ENCODE measurements at regions not wholly inside any gene's neighbourhood (a gene's known extent, or its start where the extent isn't known, plus 50 kb on each side); places are given as distances from the start of the nearest gene placed in this dataset.

DNA sequence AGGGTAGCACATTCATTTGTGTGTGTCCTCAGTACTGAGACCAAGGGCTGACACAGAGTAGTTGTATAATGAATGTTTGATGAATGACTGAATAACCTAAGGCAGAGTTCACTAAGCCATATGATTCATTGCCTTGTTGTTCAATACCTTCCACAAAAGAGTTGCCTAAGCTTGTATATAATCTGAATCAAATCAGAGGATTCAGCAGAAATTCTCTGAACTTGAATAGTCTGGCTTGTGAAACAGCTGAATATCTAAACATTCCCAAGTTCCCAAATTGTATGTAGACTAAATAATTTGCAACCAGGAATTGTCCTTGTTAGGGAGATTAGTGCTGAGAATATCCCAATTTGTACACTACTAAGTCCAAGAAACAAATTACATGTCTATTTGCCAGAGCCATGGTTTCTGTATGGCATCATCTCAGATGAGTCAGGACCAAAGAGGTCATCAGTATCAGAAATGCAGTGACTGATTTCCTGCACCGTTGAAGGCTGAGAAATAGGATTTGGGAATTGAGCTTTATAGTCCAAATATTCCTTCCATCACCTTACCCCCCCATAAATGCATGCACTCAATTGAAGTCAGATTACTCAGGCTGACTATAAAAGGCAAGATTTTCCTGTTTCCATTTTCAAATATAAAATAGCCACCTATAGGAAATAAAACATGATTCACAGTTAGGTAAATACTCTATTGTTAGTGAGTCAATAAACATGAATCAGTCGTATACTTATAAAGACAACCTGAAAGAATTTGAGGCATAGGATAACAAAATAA lies 168.7 kb downstream of the PHLDA1 start:
- H3K9ac ChIP-seq (ENCODE audit: low read length in 3 of 3), result no peak overlapping the region
- no peaks in the 10 kb centered on the region for H3K4me1 ChIP-seq (ENCODE audit: control insufficient read depth in 2 of 3, insufficient read depth in 2 of 3, low read depth in 1 of 3, low read length in 3 of 3)
- intact Hi-C loops (cut with DNase I), result no loop called here
- no peak overlapping the region for H3K4me3 ChIP-seq (ENCODE audit: low read length in 3 of 3)
- FAIRE-seq (no peak), DNase-seq (no peak)
- H3K27ac ChIP-seq (ENCODE audit: low read depth in 2 of 2, low read length in 2 of 2), result no peak overlapping the region
- no peaks in the 10 kb centered on the region for H3K27me3 ChIP-seq (ENCODE audit: control insufficient read depth, insufficient read depth, low read length)
- no peaks in the 10 kb centered on the region for H3K9me3 ChIP-seq (ENCODE audit: control insufficient read depth in 2 of 3, insufficient read depth in 1 of 3, low read length in 3 of 3)
- TF ChIP-seq, protein P1, sequence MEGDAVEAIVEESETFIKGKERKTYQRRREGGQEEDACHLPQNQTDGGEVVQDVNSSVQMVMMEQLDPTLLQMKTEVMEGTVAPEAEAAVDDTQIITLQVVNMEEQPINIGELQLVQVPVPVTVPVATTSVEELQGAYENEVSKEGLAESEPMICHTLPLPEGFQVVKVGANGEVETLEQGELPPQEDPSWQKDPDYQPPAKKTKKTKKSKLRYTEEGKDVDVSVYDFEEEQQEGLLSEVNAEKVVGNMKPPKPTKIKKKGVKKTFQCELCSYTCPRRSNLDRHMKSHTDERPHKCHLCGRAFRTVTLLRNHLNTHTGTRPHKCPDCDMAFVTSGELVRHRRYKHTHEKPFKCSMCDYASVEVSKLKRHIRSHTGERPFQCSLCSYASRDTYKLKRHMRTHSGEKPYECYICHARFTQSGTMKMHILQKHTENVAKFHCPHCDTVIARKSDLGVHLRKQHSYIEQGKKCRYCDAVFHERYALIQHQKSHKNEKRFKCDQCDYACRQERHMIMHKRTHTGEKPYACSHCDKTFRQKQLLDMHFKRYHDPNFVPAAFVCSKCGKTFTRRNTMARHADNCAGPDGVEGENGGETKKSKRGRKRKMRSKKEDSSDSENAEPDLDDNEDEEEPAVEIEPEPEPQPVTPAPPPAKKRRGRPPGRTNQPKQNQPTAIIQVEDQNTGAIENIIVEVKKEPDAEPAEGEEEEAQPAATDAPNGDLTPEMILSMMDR (IDR thresholded peaks at IDR 0.05; ENCODE audit: borderline replicate concordance, extremely low read depth, insufficient read depth), result no peak
- H3K36me3 ChIP-seq (ENCODE audit: control insufficient read depth in 2 of 3, insufficient read depth in 3 of 3, low read length in 3 of 3), result no peaks in the 10 kb centered on the region

DNA sequence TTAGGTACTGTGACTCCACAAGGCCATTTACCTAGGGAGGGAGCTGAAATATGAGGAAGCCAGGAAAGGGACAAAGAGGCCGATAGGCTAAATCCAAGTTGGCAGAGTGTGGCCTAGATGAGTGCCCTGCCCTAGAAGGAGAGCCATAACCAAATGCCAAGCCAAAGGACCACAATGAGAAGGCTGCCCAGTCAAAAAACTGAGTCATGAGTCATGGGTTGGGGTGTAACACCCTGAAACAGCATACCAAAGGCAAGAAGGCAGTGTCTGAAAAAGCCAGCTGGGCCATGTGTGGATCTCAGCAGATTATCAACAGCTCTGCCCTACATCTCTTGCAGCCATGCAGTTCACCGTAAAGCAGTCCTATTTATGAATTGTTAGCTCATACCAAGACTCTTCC lies 171.7 kb downstream of the PHLDA1 start:
- no peak for DNase-seq
- Histone ChIP-seq H3K4me1 (ENCODE audit: control insufficient read depth in 2 of 3, insufficient read depth in 2 of 3, low read depth in 1 of 3, low read length in 3 of 3) (no peaks in the 10 kb centered on the region), H3K9ac (ENCODE audit: low read length in 3 of 3) (no peak overlapping the region), H3K9me3 (ENCODE audit: control insufficient read depth in 2 of 3, insufficient read depth in 1 of 3, low read length in 3 of 3) (no peaks in the 10 kb centered on the region), H3K27me3 (ENCODE audit: control insufficient read depth, insufficient read depth, low read length) (no peaks in the 10 kb centered on the region), H3K36me3 (ENCODE audit: control insufficient read depth in 2 of 3, insufficient read depth in 3 of 3, low read length in 3 of 3) (no peaks in the 10 kb centered on the region), H3K27ac (ENCODE audit: low read depth in 2 of 2, low read length in 2 of 2) (no peak overlapping the region), H3K4me3 (ENCODE audit: low read length in 3 of 3) (no peak overlapping the region)
- FAIRE-seq, result no peak
- intact Hi-C loops (cut with DNase I), result no loop called here
- TF ChIP-seq, protein P1 (IDR thresholded peaks at IDR 0.05; ENCODE audit: borderline replicate concordance, extremely low read depth, insufficient read depth), result no peak

DNA sequence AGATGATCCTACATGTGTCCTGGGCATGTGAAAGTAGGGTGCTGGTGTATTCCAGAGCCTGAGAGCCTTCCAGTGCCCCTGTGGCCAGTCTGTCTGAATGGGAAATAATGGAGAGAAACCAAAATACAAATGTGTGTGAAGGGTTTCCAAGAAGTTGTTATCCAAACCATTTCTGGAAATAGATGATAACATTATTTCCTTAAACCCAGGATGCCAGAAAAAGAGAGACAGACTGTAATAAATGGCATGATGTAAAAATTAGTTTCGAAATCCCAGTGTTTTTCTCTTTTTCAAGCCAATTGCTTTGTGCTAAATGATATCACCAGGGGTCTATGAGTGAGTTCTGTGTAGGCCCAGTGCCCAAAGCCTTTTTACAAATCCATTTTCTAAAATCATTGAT lies 175.3 kb downstream of the PHLDA1 start:
- TF ChIP-seq, protein P1 (IDR thresholded peaks at IDR 0.05; ENCODE audit: borderline replicate concordance, extremely low read depth, insufficient read depth), result no peak
- Histone ChIP-seq H3K27me3 (ENCODE audit: control insufficient read depth, insufficient read depth, low read length) (no peaks in the 10 kb centered on the region), H3K4me3 (ENCODE audit: low read length in 3 of 3) (no peak overlapping the region), H3K36me3 (ENCODE audit: control insufficient read depth in 2 of 3, insufficient read depth in 3 of 3, low read length in 3 of 3) (no peaks in the 10 kb centered on the region), H3K4me1 (ENCODE audit: control insufficient read depth in 2 of 3, insufficient read depth in 2 of 3, low read depth in 1 of 3, low read length in 3 of 3) (no peaks in the 10 kb centered on the region), H3K27ac (ENCODE audit: low read depth in 2 of 2, low read length in 2 of 2) (no peak overlapping the region), H3K9me3 (ENCODE audit: control insufficient read depth in 2 of 3, insufficient read depth in 1 of 3, low read length in 3 of 3) (no peaks in the 10 kb centered on the region), H3K9ac (ENCODE audit: low read length in 3 of 3) (no peak overlapping the region)
- DNase-seq (no peak), FAIRE-seq (no peak)
- intact Hi-C loops (cut with DNase I), result no loop called here

DNA sequence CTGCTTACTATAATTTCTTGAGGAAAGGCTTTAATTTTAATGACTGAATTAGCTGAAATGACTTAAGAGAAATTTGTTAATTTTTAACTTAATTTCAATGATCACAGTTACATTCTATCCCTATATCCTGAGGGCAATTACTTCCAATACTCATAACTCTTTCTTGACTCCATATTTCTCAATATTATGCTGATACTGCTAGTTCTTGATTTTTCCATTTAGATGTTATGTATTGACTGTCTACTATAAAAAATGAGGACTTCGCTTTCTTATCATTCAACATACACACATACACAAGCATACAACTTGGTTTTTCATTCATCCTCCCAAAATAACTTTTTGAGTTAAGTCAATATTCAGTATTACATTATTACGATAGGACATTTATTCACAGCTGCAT lies 176.2 kb downstream of the PHLDA1 start:
- no peak overlapping the region for H3K27ac ChIP-seq (ENCODE audit: low read depth in 2 of 2, low read length in 2 of 2)
- TF ChIP-seq, protein P1 (IDR thresholded peaks at IDR 0.05; ENCODE audit: borderline replicate concordance, extremely low read depth, insufficient read depth), result no peak
- intact Hi-C loops (cut with DNase I), result no loop called here
- FAIRE-seq (no peak), DNase-seq (no peak)
- no peaks in the 10 kb centered on the region for H3K9me3 ChIP-seq (ENCODE audit: control insufficient read depth in 2 of 3, insufficient read depth in 1 of 3, low read length in 3 of 3)
- no peaks in the 10 kb centered on the region for H3K36me3 ChIP-seq (ENCODE audit: control insufficient read depth in 2 of 3, insufficient read depth in 3 of 3, low read length in 3 of 3)
- no peak overlapping the region for H3K4me3 ChIP-seq (ENCODE audit: low read length in 3 of 3)
- H3K27me3 ChIP-seq (ENCODE audit: control insufficient read depth, insufficient read depth, low read length), result no peaks in the 10 kb centered on the region
- no peaks in the 10 kb centered on the region for H3K4me1 ChIP-seq (ENCODE audit: control insufficient read depth in 2 of 3, insufficient read depth in 2 of 3, low read depth in 1 of 3, low read length in 3 of 3)
- no peak overlapping the region for H3K9ac ChIP-seq (ENCODE audit: low read length in 3 of 3)

All from kidney (tissue), 13 donors.